Pons (tissue), 1 donor: ENCODE measurements at regions not wholly inside any gene's neighbourhood (a gene's known extent, or its start where the extent isn't known, plus 50 kb on each side); places are given as distances from the start of the nearest gene placed in this dataset.
A peak's percentile ranks its signal among the peaks of the same experiment; 100 is the strongest.
"Not testable (repeated sequence)": the region's sequence is repeated elsewhere in the genome, so short reads cannot be mapped to it uniquely, and the experiment has no call there.

Source experiments
- DNase-seq: peaks from one replicate; pipeline ENCODE4 v3.0.0-alpha.2; 2016; ENCODE audit warnings: low spot score

- DNase-seq: no peak
Measured at GRCh38 chr12:67842124-67842523, 147.1 kb upstream of the IFNG-AS1 start.

GRCh38 chr12:67843257-67843656, 146.0 kb upstream of the IFNG-AS1 start:
- DNase-seq: no peak

GRCh38 chr12:67852701-67853100, 136.5 kb upstream of the IFNG-AS1 start:
- no peak for DNase-seq

GRCh38 chr12:67853204-67853603, 136.0 kb upstream of the IFNG-AS1 start:
- DNase-seq: no peak

- DNase-seq: no peak
Measured at GRCh38 chr12:67854351-67854750, 134.9 kb upstream of the IFNG-AS1 start.

- no peak for DNase-seq
Measured at GRCh38 chr12:67855103-67855502, 134.1 kb upstream of the IFNG-AS1 start.

- DNase-seq: no peak
Measured at GRCh38 chr12:67871231-67871630, 118.0 kb upstream of the IFNG-AS1 start.

- DNase-seq: no peak
Measured at GRCh38 chr12:67873355-67873754, 115.9 kb upstream of the IFNG-AS1 start.

GRCh38 chr12:67876305-67876915, 112.8 kb upstream of the IFNG-AS1 start:
- DNase-seq: no peak

GRCh38 chr12:67877727-67878126, 111.5 kb upstream of the IFNG-AS1 start:
- DNase-seq: no peak

GRCh38 chr12:67879937-67880336, 109.3 kb upstream of the IFNG-AS1 start:
- no peak for DNase-seq

- no peak for DNase-seq
Measured at GRCh38 chr12:67881565-67881964, 107.7 kb upstream of the IFNG-AS1 start.

- DNase-seq: no peak
Measured at GRCh38 chr12:67884596-67884995, 104.7 kb upstream of the IFNG-AS1 start.

GRCh38 chr12:67885375-67886169, 103.7 kb upstream of the IFNG-AS1 start:
- peak; percentile 22 for DNase-seq

GRCh38 chr12:67887065-67887464, 102.2 kb upstream of the IFNG-AS1 start:
- no peak for DNase-seq

GRCh38 chr12:67889931-67890330, 99.3 kb upstream of the IFNG-AS1 start:
- DNase-seq: no peak

GRCh38 chr12:67890726-67891258, 98.5 kb upstream of the IFNG-AS1 start:
- no peak for DNase-seq

- DNase-seq: no peak
Measured at GRCh38 chr12:67891596-67891995, 97.7 kb upstream of the IFNG-AS1 start.

- DNase-seq: no peak
Measured at GRCh38 chr12:67892259-67893021, 96.8 kb upstream of the IFNG-AS1 start.

GRCh38 chr12:67893022-67893580, 96.1 kb upstream of the IFNG-AS1 start:
- DNase-seq: no peak

GRCh38 chr12:67900418-67900817, 88.8 kb upstream of the IFNG-AS1 start:
- not testable (repeated sequence) for DNase-seq

- DNase-seq: no peak
Measured at GRCh38 chr12:67909091-67909531, 80.1 kb upstream of the IFNG-AS1 start.
